NCI-H82 (cell line): ENCODE measurements at regions not wholly inside any gene's neighbourhood (a gene's known extent, or its start where the extent isn't known, plus 50 kb on each side); places are given as distances from the start of the nearest gene placed in this dataset.
A peak's percentile ranks its signal among the peaks of the same experiment; 100 is the strongest.
"Not testable (repeated sequence)": the region's sequence is repeated elsewhere in the genome, so short reads cannot be mapped to it uniquely, and the experiment has no call there.

ENCODE experiments used
- DNase-seq: peaks from one replicate; lab custom pipeline; 2025; lab: John Stamatoyannopoulos, UW

GRCh38 chr16:70014915-70015314, 63.8 kb downstream of the CLEC18A start:
- DNase-seq: not testable (repeated sequence)

GRCh38 chr16:70016751-70017150, 65.6 kb downstream of the CLEC18A start:
- not testable (repeated sequence) for DNase-seq

GRCh38 chr16:70018254-70018653, 67.1 kb downstream of the CLEC18A start:
- DNase-seq: peak; percentile 36

GRCh38 chr16:70023207-70023606, 72.1 kb downstream of the CLEC18A start:
- DNase-seq: not testable (repeated sequence)

- DNase-seq: not testable (repeated sequence)
Measured at GRCh38 chr16:70023956-70024355, 72.8 kb downstream of the CLEC18A start.

GRCh38 chr16:70026165-70026854, 75.2 kb downstream of the CLEC18A start:
- not testable (repeated sequence) for DNase-seq

GRCh38 chr16:70032906-70033305, 81.2 kb upstream of the PDPR start:
- DNase-seq: not testable (repeated sequence)

- DNase-seq: not testable (repeated sequence)
Measured at GRCh38 chr16:70037913-70038312, 76.2 kb upstream of the PDPR start.

GRCh38 chr16:70040554-70040953, 73.6 kb upstream of the PDPR start:
- not testable (repeated sequence) for DNase-seq

- not testable (repeated sequence) for DNase-seq
Measured at GRCh38 chr16:70043538-70044067, 70.5 kb upstream of the PDPR start.

- not testable (repeated sequence) for DNase-seq
Measured at GRCh38 chr16:70046560-70046959, 67.6 kb upstream of the PDPR start.

GRCh38 chr16:70048083-70048482, 66.0 kb upstream of the PDPR start:
- DNase-seq: not testable (repeated sequence)

- not testable (repeated sequence) for DNase-seq
Measured at GRCh38 chr16:70058056-70058455, 56.1 kb upstream of the PDPR start.

- not testable (repeated sequence) for DNase-seq
Measured at GRCh38 chr16:70059429-70059828, 54.7 kb upstream of the PDPR start.

GRCh38 chr16:70060521-70061027, 53.6 kb upstream of the PDPR start:
- not testable (repeated sequence) for DNase-seq

- DNase-seq: not testable (repeated sequence)
Measured at GRCh38 chr16:70061671-70062218, 52.4 kb upstream of the PDPR start.

- DNase-seq: not testable (repeated sequence)
Measured at GRCh38 chr16:70062947-70063346, 51.2 kb upstream of the PDPR start.
